GM21526 (cell line): ENCODE measurements at regions not wholly inside any gene's neighbourhood (a gene's known extent, or its start where the extent isn't known, plus 50 kb on each side); places are given as distances from the start of the nearest gene placed in this dataset.
"Not testable (repeated sequence)": the region's sequence is repeated elsewhere in the genome, so short reads cannot be mapped to it uniquely, and the experiment has no call there.

Experiments used
- ATAC-seq: cut with Tn5 transposase; IDR thresholded peaks from one replicate; pipeline ENCODE4 v1.9.1; 2021; ENCODE audit warnings: moderate library complexity; ENCODE audit not compliant: unreplicated experiment, low FRiP score

DNA sequence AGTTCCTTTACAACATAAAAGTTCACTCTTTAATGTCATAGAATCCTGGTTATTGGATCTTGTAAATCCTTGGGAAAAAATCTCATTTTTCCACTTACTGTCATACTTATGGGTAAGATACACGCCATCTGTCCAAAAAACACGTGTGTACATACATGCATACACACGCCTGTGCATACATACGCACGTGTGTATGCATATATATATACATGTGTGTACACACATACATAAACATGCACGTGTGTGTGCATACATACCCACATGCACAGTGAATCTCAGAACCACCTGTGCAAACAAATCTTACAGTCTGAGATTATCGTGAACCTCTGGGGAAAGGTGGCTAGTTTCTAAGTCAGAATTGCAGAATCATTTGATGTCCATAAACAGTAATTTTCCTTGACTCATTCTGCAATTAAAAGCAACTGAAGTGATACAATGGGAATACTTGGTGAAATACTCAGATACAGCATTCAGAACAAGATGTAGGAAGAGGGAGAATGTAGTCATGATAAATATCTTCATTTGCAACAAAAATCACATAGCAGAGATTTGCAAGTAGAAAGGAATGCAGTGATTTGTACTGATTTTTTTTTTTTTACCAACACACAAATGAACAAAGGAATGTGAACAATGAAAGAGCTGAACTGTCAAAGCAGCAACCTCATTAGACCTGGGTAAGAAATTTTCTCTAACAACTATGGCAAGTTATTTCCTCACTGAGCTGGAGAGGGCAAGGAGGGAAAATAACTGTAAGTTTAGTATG lies 160.6 kb upstream of the POU1F1 start:
- no peak for ATAC-seq

DNA sequence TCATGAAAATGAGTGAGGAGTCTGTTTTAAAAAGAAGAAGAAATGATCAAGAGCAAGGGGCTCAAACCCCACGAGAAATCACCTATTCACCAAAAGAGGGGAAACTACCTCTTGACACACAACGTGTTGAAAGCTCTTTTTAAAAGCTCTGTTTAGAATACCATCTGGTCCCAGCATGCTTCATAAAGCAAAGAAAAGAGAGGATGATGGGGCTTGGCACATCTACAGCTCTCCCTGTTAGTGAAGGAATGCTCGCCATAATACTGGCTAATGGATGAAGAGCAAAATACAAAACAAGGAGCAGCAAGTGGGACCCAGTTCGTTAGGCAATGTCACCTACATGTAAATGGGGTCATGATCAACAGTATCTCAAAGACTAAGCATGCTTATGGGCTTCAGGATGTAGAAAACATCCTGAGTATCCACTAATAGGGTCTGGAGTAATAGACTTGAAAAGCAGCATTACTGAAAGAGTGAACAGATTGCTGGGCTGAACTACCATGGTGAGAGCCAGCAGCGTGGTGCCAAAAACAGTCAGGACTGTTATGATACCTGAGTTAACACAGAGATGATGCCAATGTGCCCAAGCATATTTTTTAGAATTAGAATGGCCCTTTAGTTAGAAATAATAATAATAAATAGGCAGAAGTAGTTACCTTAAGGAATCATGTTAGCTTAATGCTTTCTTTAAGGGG lies 159.7 kb upstream of the POU1F1 start:
- ATAC-seq: no peak

DNA sequence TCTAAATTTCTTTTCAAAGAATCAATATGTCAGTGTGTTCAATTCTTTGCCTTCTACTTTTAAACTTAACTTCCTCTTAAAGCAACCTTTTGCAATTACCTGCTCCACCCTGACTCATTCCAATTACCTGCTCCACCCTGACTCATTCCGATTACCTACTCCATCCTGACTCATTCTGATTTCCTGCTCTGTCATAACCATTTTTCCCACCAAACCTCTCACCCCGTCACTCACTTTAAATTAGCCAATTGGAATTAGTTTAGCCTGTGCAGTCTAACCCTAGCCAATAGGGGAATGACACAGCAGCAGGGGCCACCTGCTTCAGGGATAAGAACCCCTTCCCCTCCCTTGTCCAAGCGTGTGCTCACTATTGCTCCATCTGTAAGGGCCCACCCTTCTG lies 157.1 kb upstream of the POU1F1 start:
- not testable (repeated sequence) for ATAC-seq

DNA sequence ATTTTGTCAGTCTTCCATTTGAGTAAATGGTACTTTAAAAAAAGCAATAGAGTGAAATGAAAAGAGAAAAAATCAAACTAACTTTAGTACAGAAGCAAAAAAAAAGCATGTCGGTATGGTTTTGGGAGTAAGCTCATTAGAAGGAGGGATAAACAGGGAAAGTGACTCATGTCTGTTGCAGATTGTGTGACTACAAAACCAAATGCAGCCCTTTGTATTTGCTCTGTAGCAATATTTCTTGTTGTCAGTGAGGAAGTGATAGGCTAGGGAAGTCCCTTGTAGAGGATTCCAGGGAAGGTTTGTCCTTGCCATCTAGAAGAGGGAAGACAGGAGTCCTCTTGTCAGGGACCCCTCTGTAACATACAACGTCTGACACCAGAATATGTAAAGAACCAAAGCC lies 150.5 kb upstream of the POU1F1 start:
- ATAC-seq: no peak

DNA sequence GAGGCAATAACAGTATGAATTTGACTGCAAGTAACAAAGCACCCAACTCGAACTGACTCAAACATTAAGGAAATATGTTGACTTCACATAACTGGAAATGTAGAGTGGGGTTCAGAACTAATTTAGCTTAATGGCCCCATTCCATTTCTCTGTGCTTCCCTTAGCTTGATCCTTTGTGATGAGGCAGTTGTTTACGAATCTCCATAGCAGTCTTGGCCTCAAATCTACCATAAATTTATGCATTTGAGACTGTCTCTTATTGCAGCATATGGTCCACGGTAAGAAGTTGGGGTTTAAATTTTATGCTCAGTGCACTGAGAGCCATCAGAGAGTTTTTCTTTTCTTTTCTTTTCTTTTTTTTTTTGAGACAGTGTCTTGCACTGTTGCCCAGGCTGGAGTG lies 148.7 kb upstream of the POU1F1 start:
- no peak for ATAC-seq

DNA sequence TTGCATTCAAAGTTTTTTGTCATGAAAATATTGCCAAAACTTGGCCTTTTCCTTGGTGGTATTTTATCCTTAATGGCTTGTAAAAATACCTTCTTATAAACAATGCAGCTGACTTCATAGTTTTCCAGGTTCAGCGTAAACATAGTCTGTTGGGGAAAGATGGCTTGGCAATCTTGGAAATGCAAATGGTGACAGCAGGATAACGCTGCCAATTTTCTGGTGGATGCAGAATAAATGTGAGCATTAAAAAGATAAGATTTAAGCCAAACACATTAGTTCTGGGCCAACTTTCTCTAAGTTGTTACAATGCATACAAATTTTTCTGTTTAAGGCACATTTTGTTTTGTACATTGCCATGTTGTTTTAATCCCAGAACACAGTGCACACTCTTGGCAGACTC lies 147.0 kb upstream of the POU1F1 start:
- no peak for ATAC-seq

DNA sequence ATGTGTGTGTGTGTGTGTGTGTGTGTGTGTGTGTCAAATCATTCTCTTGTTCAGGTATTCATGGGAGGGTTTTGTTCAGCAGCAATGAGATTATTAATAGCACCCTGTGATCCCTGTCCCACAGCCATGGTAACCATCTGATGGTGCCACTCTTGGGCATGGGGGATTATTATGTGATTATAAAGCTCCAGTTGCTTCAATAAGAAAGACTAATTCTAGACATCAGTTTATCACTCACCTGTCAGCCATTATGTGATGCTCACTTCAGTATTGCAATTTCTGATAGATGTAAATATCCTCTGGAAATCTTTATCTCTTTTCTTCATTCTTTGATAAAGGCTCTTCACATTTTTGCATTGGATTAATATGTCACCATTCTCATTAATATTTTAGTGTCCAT lies 145.9 kb upstream of the POU1F1 start:
- ATAC-seq: no peak

DNA sequence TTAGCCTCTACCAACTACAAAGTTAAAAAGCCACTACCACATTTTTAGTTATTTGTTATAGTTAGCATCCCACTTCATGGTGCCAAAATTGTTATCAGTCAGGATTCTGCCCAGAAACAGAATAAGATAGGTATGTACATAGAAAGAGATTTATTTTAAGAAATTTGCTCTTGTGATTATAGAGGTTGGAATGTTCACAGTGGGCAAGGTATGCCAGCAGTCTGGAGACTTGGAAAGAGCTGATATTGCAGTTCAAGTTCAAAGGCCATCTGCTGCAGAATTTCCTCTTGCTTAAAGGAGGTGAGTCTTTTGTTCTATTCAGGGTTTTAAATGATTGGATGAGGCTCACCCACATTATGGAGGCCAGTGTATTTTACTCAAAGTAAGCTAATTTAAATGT lies 143.8 kb upstream of the POU1F1 start:
- no peak for ATAC-seq

DNA sequence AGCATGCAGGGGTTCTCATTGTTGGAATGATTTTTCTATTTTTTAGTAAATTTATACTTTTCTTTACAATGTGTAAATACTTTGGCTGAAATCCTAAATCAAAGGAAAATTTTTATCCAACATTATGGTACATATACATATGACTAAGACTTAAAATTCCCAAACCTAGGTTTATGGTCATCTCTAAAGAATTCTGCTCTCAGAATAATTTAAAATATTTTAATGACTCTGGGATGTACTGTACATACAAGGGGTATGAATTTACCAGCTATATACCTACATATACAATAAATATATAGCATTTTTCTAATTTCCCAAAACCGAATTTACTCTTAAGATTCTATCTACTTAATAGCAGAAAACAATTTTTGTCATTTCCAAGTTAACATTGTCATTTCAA lies 137.9 kb upstream of the POU1F1 start:
- ATAC-seq: no peak

DNA sequence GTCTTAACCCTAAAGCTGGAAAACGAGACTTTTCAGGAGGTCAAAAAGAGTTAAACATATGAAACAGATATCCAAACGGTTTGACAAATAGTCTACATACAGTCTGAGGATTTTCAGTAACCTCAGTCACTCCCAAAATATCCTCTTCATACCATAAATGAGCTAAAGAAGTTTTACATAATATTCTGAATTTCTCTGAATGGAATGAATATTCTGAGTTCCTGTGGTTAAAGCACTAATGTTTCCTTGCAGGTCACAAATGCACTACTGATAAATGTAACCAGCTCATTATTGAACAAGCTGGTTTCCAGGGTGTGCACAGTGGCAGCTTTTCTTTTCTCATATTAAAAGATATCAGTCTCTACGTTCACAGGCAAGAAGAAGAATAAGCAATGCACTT lies 137.4 kb upstream of the POU1F1 start:
- no peak for ATAC-seq

DNA sequence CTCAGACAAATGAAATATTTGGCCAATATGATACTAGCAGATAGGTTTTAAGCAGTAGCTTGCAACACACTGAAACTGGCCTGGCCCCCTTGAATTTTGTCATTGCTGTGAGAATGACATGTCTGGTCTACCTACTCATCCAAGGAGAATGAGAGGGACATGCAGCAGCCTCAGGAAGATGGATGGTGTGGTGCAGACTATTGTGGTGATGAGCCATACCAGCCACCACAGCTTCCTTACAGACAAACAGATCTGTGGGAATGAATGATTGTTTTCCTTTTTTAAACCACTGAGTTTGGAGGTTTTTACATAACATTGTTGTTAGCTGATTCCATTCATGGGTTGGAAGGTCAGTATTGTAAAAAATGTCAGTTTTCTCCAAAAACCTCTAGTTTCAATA lies 133.7 kb upstream of the POU1F1 start:
- ATAC-seq: no peak

DNA sequence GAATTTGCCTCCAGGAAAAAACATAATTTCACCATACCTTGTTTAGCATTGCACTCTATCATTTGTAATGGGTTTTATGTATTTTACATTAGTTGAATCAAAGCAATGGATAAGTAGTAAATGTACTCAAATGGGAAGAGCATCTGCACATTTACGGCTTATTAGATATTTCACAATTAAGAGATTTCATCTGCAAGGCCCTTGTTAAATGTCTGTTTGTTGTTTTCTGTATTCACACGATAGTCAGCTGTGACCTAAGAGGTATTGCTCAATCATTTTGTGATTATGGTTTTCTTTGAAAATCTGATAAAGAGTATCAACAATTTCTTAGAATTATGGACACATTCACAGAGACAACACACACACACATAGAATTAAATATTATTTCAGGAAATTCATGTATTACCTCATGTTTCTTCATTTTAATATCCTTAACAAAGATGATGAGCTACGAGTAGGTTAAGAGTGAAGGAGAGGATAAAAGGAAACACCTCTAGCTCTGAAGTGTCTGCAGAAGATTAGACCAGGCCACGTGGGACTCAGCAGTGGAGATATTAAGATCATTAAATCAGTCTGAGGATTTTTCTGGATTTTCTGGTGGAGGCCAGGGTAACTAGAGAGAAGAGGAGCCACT lies 121.9 kb upstream of the POU1F1 start:
- ATAC-seq: no peak

DNA sequence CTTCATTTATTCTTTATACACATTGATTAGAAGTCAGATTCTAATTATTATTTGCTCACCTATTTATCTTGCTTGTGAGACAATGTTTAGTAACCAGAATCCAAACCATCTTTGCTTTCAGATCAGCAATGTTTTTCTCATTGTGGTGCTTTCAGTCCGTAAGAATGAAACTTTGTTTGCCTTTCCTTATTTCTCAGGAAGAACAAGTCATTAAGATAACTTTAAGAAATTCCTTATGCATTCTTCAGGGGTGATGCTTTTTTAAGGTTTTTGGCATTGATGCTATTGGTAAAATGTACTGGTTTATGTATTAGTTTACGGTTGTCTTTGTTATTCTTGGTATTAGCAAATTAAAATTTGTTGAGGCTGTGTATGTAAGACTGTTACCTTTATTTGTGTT lies 120.8 kb upstream of the POU1F1 start:
- ATAC-seq: no peak

DNA sequence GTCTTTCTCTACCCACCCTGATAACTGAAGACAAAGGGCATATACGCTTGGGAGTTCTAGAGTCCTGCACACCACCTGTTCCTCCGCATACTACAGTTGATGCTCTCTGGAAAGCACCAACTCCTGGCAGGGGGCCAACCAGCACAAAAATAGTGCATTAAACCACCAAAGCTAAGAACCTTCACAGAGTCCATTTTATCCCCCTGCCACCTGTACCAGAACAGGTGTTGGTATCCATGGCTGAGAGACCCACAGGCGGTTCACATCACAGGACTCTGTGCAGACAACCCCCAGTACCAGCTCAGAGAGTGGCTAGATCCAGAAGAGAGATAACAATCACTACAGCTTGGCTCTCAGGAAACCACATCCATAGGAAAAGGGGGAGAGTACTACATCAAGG lies 114.4 kb upstream of the POU1F1 start:
- no peak for ATAC-seq

DNA sequence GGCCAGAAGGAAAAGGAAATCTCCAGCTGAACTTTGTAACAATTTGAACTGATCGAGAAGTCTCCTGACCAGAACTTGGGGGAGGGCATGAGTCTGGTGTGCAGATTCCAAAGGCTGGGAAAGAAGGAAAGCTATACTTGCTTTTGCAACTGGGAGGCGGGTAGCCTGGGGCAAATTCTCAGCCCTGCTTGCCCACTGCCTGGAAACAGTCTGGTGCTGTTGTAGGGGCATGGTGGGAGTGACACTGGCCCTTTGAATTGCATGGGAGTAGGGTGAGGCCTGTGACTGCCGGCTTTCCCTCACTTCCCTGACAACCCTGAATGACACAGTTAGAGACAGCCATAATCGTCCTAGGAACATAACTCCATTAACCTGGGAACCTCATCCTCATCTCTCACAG lies 114.0 kb upstream of the POU1F1 start:
- no peak for ATAC-seq

DNA sequence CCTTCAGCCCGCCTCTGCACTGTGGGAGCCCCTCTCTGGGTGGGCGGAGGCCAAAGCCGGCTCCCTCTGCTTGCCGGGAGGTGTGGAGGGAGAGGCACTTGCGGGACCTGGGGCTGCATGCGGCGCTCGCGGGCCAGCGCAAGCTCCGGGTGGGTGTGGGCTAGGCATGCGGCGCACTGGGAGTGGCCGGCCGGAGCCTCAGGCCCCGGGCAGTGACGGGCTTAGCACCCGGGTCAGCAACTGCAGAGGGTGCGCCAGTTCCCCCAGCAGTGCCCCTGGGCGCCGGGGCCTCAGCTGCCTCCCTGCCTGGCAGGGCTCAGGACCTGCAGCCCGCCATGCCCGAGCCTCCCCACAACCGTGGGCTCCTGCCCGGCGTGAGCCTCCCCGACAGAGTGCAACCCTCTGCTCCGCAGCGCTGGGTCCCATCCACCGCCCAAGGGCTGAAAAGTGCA lies 98.9 kb upstream of the POU1F1 start:
- ATAC-seq: no peak

DNA sequence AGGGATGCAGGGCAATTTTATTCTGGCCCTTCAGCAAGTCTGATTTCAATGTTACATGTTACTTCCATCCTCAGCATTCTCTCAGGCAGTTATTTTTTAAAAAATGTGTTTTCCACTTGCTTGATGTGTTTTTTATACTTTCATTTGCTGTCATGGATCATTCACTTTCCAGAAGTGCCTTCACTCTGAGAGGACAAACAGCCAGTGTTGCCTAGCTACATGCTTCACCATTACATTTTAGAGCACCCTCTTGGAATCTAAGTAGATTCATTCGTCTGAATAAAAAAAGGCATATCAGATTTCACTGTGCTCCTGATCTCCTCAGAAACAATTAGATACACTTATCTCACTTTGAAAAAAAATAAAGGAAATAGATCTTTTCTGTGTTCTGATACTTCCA lies 93.6 kb upstream of the POU1F1 start:
- no peak for ATAC-seq

DNA sequence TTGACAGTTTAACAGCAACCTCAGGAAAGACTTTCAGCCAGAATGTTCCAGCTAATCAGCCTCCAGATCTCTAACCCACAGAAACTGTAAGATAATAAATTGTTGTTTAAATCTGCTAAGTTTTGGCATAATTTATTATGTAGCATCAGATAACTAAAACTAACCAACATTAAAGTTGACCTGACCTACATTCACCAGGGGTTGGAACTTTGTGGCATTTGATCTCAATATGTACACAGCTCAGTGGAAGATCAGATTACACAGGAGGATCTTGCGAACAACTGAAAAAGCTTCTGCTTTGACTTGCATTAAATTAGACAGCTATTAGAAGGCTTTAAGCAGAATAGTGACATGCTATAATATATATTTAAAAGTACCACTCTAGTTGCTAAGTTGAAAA lies 91.4 kb upstream of the POU1F1 start:
- no peak for ATAC-seq

DNA sequence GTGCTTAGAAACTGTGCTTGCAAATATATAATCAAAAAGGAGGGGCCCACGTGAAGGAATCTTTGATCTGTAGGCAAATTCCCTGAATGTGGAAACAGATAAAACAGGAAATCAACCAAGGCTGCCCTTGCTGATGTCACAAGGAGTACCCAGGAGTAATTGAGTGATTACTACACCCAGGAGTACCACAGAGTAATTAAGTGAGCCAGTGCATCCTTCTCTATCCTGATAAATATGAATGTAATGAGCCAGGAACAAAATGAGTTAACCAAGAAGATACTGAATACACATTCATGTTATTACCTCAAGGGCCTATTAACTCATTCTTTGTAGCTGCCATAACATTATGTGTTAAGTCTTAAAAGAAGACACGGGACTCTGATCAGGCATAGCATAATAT lies 87.3 kb upstream of the POU1F1 start:
- ATAC-seq: no peak

DNA sequence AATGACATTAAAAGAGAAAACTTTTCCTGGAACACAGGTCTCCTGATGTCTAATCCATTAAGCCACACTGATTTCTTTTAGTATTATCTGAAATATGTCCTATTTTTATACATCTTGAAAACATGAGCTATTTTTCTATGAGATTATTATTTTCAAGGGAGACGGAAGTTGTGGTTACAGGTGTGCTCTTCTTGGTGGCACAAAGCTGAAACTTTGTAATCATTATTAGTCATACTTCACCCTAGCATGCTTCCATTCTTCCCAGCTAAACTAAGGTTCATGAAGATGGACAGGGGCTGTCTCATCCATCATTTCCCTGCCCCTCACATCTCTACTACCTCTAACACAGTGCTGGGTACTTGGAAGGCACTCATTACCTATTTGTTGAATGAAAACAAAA lies 85.6 kb upstream of the POU1F1 start:
- no peak for ATAC-seq

DNA sequence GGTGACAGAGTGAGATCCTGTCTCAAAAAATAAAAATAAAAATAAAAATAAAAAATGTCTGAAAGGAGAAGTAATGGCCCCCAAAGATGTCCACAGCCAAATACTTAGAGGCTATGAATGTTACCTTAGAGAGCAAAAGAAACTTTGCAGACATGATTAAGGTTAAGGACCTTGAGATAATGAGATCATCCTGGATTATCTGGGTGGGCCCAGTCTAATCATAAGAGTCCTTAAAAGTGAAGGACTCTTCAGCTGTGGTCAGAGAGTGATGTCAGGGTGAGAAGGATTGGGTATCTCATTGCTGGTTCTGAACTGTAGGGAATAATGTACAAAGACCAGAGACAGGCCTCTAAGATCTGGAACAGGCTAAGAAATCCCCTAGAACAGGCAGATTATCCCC lies 84.9 kb upstream of the POU1F1 start:
- ATAC-seq: no peak

DNA sequence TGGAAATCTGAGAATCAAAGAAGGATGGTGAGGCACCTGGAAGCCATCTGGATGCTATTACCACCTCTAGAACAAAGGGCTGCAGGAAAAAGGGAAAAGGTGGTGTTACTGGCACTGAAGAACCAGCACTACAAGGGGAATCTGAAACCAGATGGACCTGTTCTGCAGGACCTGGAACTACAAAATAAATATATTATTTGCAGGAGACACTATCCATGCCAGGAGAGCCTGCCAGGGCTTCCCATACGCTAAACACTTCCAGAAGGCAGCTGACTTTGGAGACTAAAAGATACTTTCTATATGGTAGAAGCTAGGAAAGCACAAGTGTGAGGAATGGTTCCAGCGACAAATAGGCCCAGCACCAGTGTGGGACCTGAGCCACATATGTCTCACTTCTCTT lies 83.4 kb upstream of the POU1F1 start:
- ATAC-seq: no peak
